HEK293T (cell line): ENCODE measurements at regions not wholly inside any gene's neighbourhood (a gene's known extent, or its start where the extent isn't known, plus 50 kb on each side); places are given as distances from the start of the nearest gene placed in this dataset.

Experiments used
- BHLHE40 ChIP-seq: fragments of 450-650 bp; IDR thresholded peaks from 2 replicates; pipeline ENCODE4 v1.6.1; 2016; ENCODE audit warnings: mild to moderate bottlenecking, moderate library complexity, borderline replicate concordance
- FOXM1 ChIP-seq: fragments of 450-650 bp; IDR thresholded peaks from 2 replicates; pipeline ENCODE4 v1.6.1; 2017; ENCODE audit warnings: mild to moderate bottlenecking, borderline replicate concordance
- SUZ12 ChIP-seq: fragments of 450-650 bp; IDR thresholded peaks from 2 replicates; pipeline ENCODE4 v1.6.1; 2016; ENCODE audit warnings: mild to moderate bottlenecking

- TF ChIP-seq BHLHE40 (no peak), FOXM1 (no peak), SUZ12 (no peak)
Measured at GRCh38 chr5:42927730-42928129, 112.4 kb downstream of the ANXA2R start.
